PC-3 (cell line): ENCODE measurements at regions not wholly inside any gene's neighbourhood (a gene's known extent, or its start where the extent isn't known, plus 50 kb on each side); places are given as distances from the start of the nearest gene placed in this dataset.
"Not testable (repeated sequence)": the region's sequence is repeated elsewhere in the genome, so short reads cannot be mapped to it uniquely, and the experiment has no call there.

Source experiments
- ATAC-seq: fragments of 200-7000 bp; cut with Tn5 transposase; 2 replicates; pipeline ENCODE4 v1.9.1; 2020; ENCODE audit warnings: mild to moderate bottlenecking, moderate library complexity
- BruUV-seq: library from RNA; stranded (reverse); fragments of 400-500 nt; replicated peaks from 2 replicates; lab custom pipeline; 2021; lab: Mats Ljungman, UMichigan
- CTCF ChIA-PET: fragments of 300-600 bp; sonication (Branson Sonifier 250); formaldehyde crosslinking; loops from one replicate; lab custom pipeline; 2022; ENCODE audit warnings: antibody characterized with exemption; lab: Charles Lee
- POLR2A ChIA-PET: fragments of 300-600 bp; sonication (Branson Sonifier 250); formaldehyde crosslinking; loops from one replicate; lab custom pipeline; 2022; ENCODE audit warnings: antibody characterized with exemption; ENCODE audit not compliant: unreplicated experiment; lab: Charles Lee
- DNase-seq: peaks from one replicate; pipeline ENCODE4 v3.0.0-alpha.2; 2015
- H2AFZ ChIP-seq: fragments of 300-600 bp; sonication (generic); 2 replicates; pipeline ENCODE4 v1.6.0; 2016; ENCODE audit warnings: antibody characterized with exemption, low read length
- H3F3A ChIP-seq: fragments of 300-600 bp; sonication (generic); one replicate; pipeline ENCODE4 v1.6.0; 2017; ENCODE audit warnings: antibody characterized with exemption, low read length, control low read depth, mild to moderate bottlenecking; ENCODE audit not compliant: unreplicated experiment
- H3K27ac ChIP-seq: fragments of 300-600 bp; sonication (generic); 2 replicates; pipeline ENCODE4 v1.5.1; 2016; ENCODE audit warnings: mild to moderate bottlenecking, low read length
- H3K27me3 ChIP-seq: fragments of 300-600 bp; sonication (generic); 2 replicates; pipeline ENCODE4 v1.6.1; 2016; ENCODE audit warnings: low read length, mixed read lengths
- H3K36me3 ChIP-seq: fragments of 300-600 bp; sonication (generic); 2 replicates; pipeline ENCODE4 v1.6.1; 2016; ENCODE audit warnings: low read depth, mixed run types, low read length, mixed read lengths
- H3K4me1 ChIP-seq: fragments of 300-600 bp; sonication (generic); 2 replicates; pipeline ENCODE4 v1.5.1; 2016; ENCODE audit warnings: low read length; ENCODE audit not compliant: insufficient read depth
- H3K4me2 ChIP-seq: fragments of 300-600 bp; sonication (generic); 2 replicates; pipeline ENCODE4 v1.6.0; 2016; ENCODE audit warnings: low read length
- H3K4me3 ChIP-seq: fragments of 300-600 bp; sonication (generic); 2 replicates; pipeline ENCODE4 v1.5.1; 2016; ENCODE audit warnings: mild to moderate bottlenecking, low read length, mixed read lengths
- H3K79me2 ChIP-seq: fragments of 300-600 bp; sonication (generic); 2 replicates; pipeline ENCODE4 v1.6.1; 2017; ENCODE audit warnings: low read length, mixed read lengths
- H3K9ac ChIP-seq: fragments of 300-600 bp; sonication (generic); 2 replicates; pipeline ENCODE4 v1.6.0; 2016; ENCODE audit warnings: mild to moderate bottlenecking, low read length
- H3K9me2 ChIP-seq: fragments of 300-600 bp; sonication (generic); replicated peaks from 2 replicates; pipeline ENCODE4 v1.6.1; 2016; ENCODE audit warnings: mixed run types, low read length, mixed read lengths
- H3K9me3 ChIP-seq: fragments of 300-600 bp; sonication (generic); 2 replicates; pipeline ENCODE4 v1.6.1; 2016; ENCODE audit warnings: low read length, mixed read lengths
- H4K20me1 ChIP-seq: fragments of 300-600 bp; sonication (generic); 2 replicates; pipeline ENCODE4 v1.6.1; 2016; ENCODE audit warnings: low read length, mixed read lengths
- EZH2 ChIP-seq: fragments of 300-600 bp; sonication (generic); IDR thresholded peaks from one replicate; pipeline ENCODE4 v1.6.1; 2017; ENCODE audit warnings: antibody characterized with exemption, mild to moderate bottlenecking, low read length; ENCODE audit not compliant: unreplicated experiment
- EZH2phosphoT487 ChIP-seq: fragments of 300-600 bp; sonication (generic); IDR thresholded peaks from 2 replicates; pipeline ENCODE4 v1.6.1; 2018; ENCODE audit warnings: mild to moderate bottlenecking, antibody characterized with exemption, low read length, borderline replicate concordance
- intact Hi-C: fragments of 100-400 bp; cut with micrococcal nuclease; formaldehyde crosslinking; loops from 2 replicates; pipeline ENCODE4 v1.9.0; 2023
- TF ChIP-seq, protein P1 (sequence below): fragments of 300-600 bp; sonication (generic); conservative IDR thresholded peaks from 2 replicates; pipeline ENCODE4 v1.5.1; 2017; ENCODE audit warnings: antibody characterized with exemption, low read depth, mild to moderate bottlenecking, low read length

DNA sequence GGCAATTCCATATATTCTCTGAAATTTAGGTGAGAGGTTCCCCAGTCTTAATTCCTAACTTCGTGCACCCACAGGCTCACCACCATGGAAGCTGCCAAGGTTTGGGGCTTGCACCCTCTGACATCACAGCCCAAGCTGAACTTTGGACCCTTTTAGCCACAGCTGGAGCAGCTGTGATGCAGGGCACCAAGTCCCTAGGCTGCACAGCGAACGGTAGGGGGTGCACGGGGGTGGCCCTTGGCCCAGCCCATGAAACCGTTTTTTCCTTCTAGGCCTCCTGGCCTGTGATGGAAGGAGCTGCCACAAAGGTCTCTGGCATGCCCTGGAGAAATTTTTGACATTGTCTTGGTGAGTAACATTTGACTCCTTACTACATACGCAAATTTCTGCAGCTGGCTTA, 251.9 kb upstream of the GRM3 start:
- DNase-seq (no peak), ATAC-seq (no peak)
- BruUV-seq: no TSS peak
- intact Hi-C loops: no loop called here
- Histone ChIP-seq H3K4me1 (no peaks in the 10 kb centered on the region), H3K9me2 (no peaks in the 10 kb centered on the region), H3K4me2 (no peak overlapping the region), H3K9ac (no peak overlapping the region), H3K79me2 (no peaks in the 10 kb centered on the region), H3F3A (no peaks in the 10 kb centered on the region), H2AFZ (no peak overlapping the region), H3K27ac (no peak overlapping the region), H4K20me1 (no peaks in the 10 kb centered on the region), H3K4me3 (no peak overlapping the region), H3K27me3 (no peaks in the 10 kb centered on the region), H3K9me3 (no peaks in the 10 kb centered on the region), H3K36me3 (no peaks in the 10 kb centered on the region)
- ChIA-PET POLR2A (no interaction called here), CTCF (no interaction called here)
- TF ChIP-seq, protein P1, sequence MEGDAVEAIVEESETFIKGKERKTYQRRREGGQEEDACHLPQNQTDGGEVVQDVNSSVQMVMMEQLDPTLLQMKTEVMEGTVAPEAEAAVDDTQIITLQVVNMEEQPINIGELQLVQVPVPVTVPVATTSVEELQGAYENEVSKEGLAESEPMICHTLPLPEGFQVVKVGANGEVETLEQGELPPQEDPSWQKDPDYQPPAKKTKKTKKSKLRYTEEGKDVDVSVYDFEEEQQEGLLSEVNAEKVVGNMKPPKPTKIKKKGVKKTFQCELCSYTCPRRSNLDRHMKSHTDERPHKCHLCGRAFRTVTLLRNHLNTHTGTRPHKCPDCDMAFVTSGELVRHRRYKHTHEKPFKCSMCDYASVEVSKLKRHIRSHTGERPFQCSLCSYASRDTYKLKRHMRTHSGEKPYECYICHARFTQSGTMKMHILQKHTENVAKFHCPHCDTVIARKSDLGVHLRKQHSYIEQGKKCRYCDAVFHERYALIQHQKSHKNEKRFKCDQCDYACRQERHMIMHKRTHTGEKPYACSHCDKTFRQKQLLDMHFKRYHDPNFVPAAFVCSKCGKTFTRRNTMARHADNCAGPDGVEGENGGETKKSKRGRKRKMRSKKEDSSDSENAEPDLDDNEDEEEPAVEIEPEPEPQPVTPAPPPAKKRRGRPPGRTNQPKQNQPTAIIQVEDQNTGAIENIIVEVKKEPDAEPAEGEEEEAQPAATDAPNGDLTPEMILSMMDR: no peak
- TF ChIP-seq EZH2 (no peak), EZH2phosphoT487 (no peak)

DNA sequence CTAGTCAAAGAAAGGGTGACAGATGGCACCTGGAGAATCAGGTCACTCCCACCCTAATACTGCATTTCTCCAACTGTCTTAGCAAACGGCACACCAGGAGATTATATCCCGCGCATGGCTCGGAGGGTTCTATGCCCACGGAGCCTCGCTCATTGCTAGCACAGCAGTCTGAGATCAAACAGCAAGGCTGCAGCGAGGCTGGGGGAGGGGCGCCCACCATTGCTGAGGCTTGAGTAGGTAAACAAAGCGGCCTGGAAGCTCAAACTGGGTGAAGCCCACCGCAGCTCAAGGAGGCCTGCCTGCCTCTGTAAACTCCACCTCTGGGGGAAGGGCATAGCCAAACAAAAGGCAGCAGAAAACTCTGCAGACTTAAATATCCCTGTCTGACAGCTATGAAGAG, 268.1 kb upstream of the GRM3 start:
- H3K79me2 ChIP-seq, intact Hi-C loops: not testable (repeated sequence)

DNA sequence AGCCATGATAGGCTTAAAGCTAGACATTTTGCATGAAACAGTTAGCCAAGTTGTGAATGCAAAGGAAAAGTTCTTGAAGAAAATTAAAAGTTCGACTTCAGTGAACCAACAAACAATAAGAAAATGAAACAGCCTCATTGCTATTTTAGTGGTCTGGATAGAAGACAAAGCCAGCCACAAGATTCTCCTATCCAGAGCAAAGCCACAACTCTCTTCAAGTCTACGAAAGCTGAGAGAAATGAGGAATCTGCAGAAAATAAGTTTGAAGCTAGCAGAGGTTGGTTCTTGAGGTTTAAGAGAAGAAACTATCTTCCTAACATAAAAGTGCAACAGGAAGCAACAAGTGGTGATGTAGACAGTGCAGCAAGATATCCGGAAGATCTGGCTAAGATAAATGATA, 271.4 kb upstream of the GRM3 start:
- Histone ChIP-seq H3K79me2 (no peaks in the 10 kb centered on the region), H3K4me3 (no peak overlapping the region), H3K27me3 (no peaks in the 10 kb centered on the region), H2AFZ (no peak overlapping the region), H3F3A (no peaks in the 10 kb centered on the region), H3K9ac (no peak overlapping the region), H3K4me1 (no peaks in the 10 kb centered on the region), H3K27ac (no peak overlapping the region), H3K9me3 (no peaks in the 10 kb centered on the region), H3K36me3 (no peaks in the 10 kb centered on the region), H4K20me1 (no peaks in the 10 kb centered on the region), H3K9me2 (no peaks in the 10 kb centered on the region), H3K4me2 (no peak overlapping the region)
- TF ChIP-seq EZH2 (no peak), EZH2phosphoT487 (no peak)
- TF ChIP-seq, protein P1: no peak
- no peak for ATAC-seq
- no peak for DNase-seq
- intact Hi-C loops: no loop called here
- CTCF ChIA-PET: no interaction called here
- POLR2A ChIA-PET: no interaction called here
- no TSS peak for BruUV-seq

More for the DNA sequence above, 268.1 kb upstream of the GRM3 start:
- BruUV-seq, POLR2A ChIA-PET, H3K27ac ChIP-seq, H3K36me3 ChIP-seq, H3K9me2 ChIP-seq, H3K4me1 ChIP-seq, H3K9ac ChIP-seq, H4K20me1 ChIP-seq, H3K9me3 ChIP-seq, H2AFZ ChIP-seq, H3F3A ChIP-seq, H3K4me2 ChIP-seq, H3K27me3 ChIP-seq, CTCF ChIA-PET, ATAC-seq, DNase-seq, H3K4me3 ChIP-seq: not testable (repeated sequence)
